ENCODE measurements at regions not wholly inside any gene's neighbourhood (a gene's known extent, or its start where the extent isn't known, plus 50 kb on each side); places are given as distances from the start of the nearest gene placed in this dataset.

GRCh38 chr7:52956379-52956915 is 79.0 kb upstream of the POM121L12 start:
- Histone ChIP-seq H3K4me3 (no peak overlapping the region), H3K36me3 (no peaks in the 10 kb centered on the region), H3K9me3 (no peaks in the 10 kb centered on the region), H3K27ac (no peak overlapping the region), H3K4me1 (no peaks in the 10 kb centered on the region), H3K27me3 (no peaks in the 10 kb centered on the region)
- intact Hi-C loops (cut with DNase I; ENCODE audit: low total_unique reads): no loop called here
- 21 to 34% methylated on average over 9 to 10 of the region's 10 CpGs for WGBS, 2 donors (ENCODE audit: low coverage in 1 of 2)
- in situ Hi-C loops (cut with MboI; ENCODE audit: low pct_ligation_motif_present in 1 of 4, low pct_unique_long_range_greater_than_20kb in 1 of 4, low sequenced_read_pairs in 3 of 4): no loop called here
- TF ChIP-seq POLR2AphosphoS5 (IDR thresholded peaks at IDR 0.05) (no peak), EP300 (IDR thresholded peaks at IDR 0.05; ENCODE audit: low read depth) (no peak), POLR2A (IDR thresholded peaks at IDR 0.05) (no peak), CTCF (IDR thresholded peaks at IDR 0.05) (no peak)
- no peak for DNase-seq

- Histone ChIP-seq H3K27ac (no peak overlapping the region), H3K4me1 (no peaks in the 10 kb centered on the region), H3K27me3 (no peaks in the 10 kb centered on the region), H3K9me3 (no peaks in the 10 kb centered on the region), H3K4me3 (no peak overlapping the region), H3K36me3 (no peaks in the 10 kb centered on the region)
- WGBS, 2 donors (ENCODE audit: low coverage in 1 of 2): 60 to 84% methylated on average over 2 of the region's 2 CpGs
- no peak for DNase-seq
- TF ChIP-seq POLR2A (IDR thresholded peaks at IDR 0.05): no peak
- TF ChIP-seq POLR2AphosphoS5 (IDR thresholded peaks at IDR 0.05): no peak
- no peak for TF ChIP-seq CTCF (IDR thresholded peaks at IDR 0.05)
- TF ChIP-seq EP300 (IDR thresholded peaks at IDR 0.05; ENCODE audit: low read depth): no peak
- in situ Hi-C loops (cut with MboI; ENCODE audit: low pct_ligation_motif_present in 1 of 4, low pct_unique_long_range_greater_than_20kb in 1 of 4, low sequenced_read_pairs in 3 of 4) (no loop called here), intact Hi-C loops (cut with DNase I; ENCODE audit: low total_unique reads) (no loop called here)
Measured at GRCh38 chr7:52955522-52955921, 79.9 kb upstream of the POM121L12 start.

GRCh38 chr7:52944921-52945320 is 90.5 kb upstream of the POM121L12 start:
- no peaks in the 10 kb centered on the region for H3K9me3 ChIP-seq
- H3K27ac ChIP-seq: no peak overlapping the region
- intact Hi-C loops (cut with DNase I; ENCODE audit: low total_unique reads): no loop called here
- DNase-seq: no peak
- no peaks in the 10 kb centered on the region for H3K36me3 ChIP-seq
- TF ChIP-seq POLR2A (IDR thresholded peaks at IDR 0.05): no peak
- TF ChIP-seq POLR2AphosphoS5 (IDR thresholded peaks at IDR 0.05): no peak
- no peak for TF ChIP-seq EP300 (IDR thresholded peaks at IDR 0.05; ENCODE audit: low read depth)
- TF ChIP-seq CTCF (IDR thresholded peaks at IDR 0.05): no peak
- in situ Hi-C loops (cut with MboI; ENCODE audit: low pct_ligation_motif_present in 1 of 4, low pct_unique_long_range_greater_than_20kb in 1 of 4, low sequenced_read_pairs in 3 of 4): no loop called here
- 98 to 100% methylated on average over 1 to 2 of the region's 2 CpGs for WGBS, 2 donors (ENCODE audit: low coverage in 1 of 2)
- no peaks in the 10 kb centered on the region for H3K4me1 ChIP-seq
- no peak overlapping the region for H3K4me3 ChIP-seq
- H3K27me3 ChIP-seq: no peaks in the 10 kb centered on the region

GRCh38 chr7:52940481-52940880 is 95.0 kb upstream of the POM121L12 start:
- no peaks in the 10 kb centered on the region for H3K27me3 ChIP-seq
- intact Hi-C loops (cut with DNase I; ENCODE audit: low total_unique reads): no loop called here
- DNase-seq: no peak
- H3K4me1 ChIP-seq: peaks cover 0 to 7% (median 0%) of the 10 kb centered on the region in 4 donors
- no peaks in the 10 kb centered on the region for H3K9me3 ChIP-seq
- H3K36me3 ChIP-seq: no peaks in the 10 kb centered on the region
- H3K4me3 ChIP-seq: no peak overlapping the region
- in situ Hi-C loops (cut with MboI; ENCODE audit: low pct_ligation_motif_present in 1 of 4, low pct_unique_long_range_greater_than_20kb in 1 of 4, low sequenced_read_pairs in 3 of 4): no loop called here
- 30 to 54% methylated on average over 2 to 3 of the region's 3 CpGs for WGBS, 2 donors (ENCODE audit: low coverage in 1 of 2)
- H3K27ac ChIP-seq: no peak overlapping the region
- TF ChIP-seq EP300 (IDR thresholded peaks at IDR 0.05; ENCODE audit: low read depth) (no peak), POLR2AphosphoS5 (IDR thresholded peaks at IDR 0.05) (no peak), POLR2A (IDR thresholded peaks at IDR 0.05) (no peak), CTCF (IDR thresholded peaks at IDR 0.05) (no peak)
